ENCODE measurements at regions not wholly inside any gene's neighbourhood (a gene's known extent, or its start where the extent isn't known, plus 50 kb on each side); places are given as distances from the start of the nearest gene placed in this dataset.

- intact Hi-C loops (cut with micrococcal nuclease): no loop called here
- Histone ChIP-seq H4K20me1 (ENCODE audit: insufficient read depth) (no peaks in the 10 kb centered on the region), H3K9ac (ENCODE audit: low read length) (no peak overlapping the region), H3K27me3 (ENCODE audit: insufficient read depth, low read length) (peaks cover 12% of the 10 kb centered on the region), H3K4me1 (ENCODE audit: control insufficient read depth in 1 of 2, insufficient read depth in 2 of 2, low read length in 2 of 2) (no peaks in the 10 kb centered on the region), H3K27ac (ENCODE audit: low read depth, low read length) (no peak overlapping the region), H2AFZ (ENCODE audit: low read depth, low read length, poor library complexity, severe bottlenecking) (no peak overlapping the region), H3K9me3 (ENCODE audit: control insufficient read depth in 1 of 2, insufficient read depth in 1 of 2, low read depth in 1 of 2, low read length in 2 of 2) (no peaks in the 10 kb centered on the region), H3K4me3 (replicated peaks in 1 of 2; ENCODE audit: low read depth in 1 of 2, low read length in 2 of 2) (no peak overlapping the region), H3K79me2 (ENCODE audit: insufficient read depth, low read length) (no peaks in the 10 kb centered on the region), H3K9me2 (ENCODE audit: insufficient read depth) (no peaks in the 10 kb centered on the region), H3K4me2 (ENCODE audit: low read length) (no peak overlapping the region), H3K36me3 (ENCODE audit: control insufficient read depth in 1 of 2, insufficient read depth in 2 of 2, low read length in 2 of 2) (no peaks in the 10 kb centered on the region)
- BruUV-seq (replicated peaks): no TSS peak
- ChIA-PET RAD21 (ENCODE audit: low non-redundant PET in 1 of 2, low total read pairs in 2 of 2, uncharacterized antibody in 2 of 2, unreplicated experiment in 2 of 2) (no interaction called here), CTCF (interaction anchor here (1.3 kb wide), 1 partner anchor 23 kb away, joined by 3 read pairs; no protein-coding TSS in a partner anchor), POLR2A (no interaction called here)
- no peak for ATAC-seq
- no peak for DNase-seq (ENCODE audit: low read depth, low spot score)
- TF ChIP-seq SIN3A (IDR thresholded peaks at IDR 0.05; ENCODE audit: low read depth) (no peak), ZBTB33 (IDR thresholded peaks at IDR 0.05; ENCODE audit: extremely low read depth, insufficient replicate concordance, low read length) (no peak), ELF1 (IDR thresholded peaks at IDR 0.05; ENCODE audit: borderline replicate concordance, low read depth) (no peak), FOSL1 (IDR thresholded peaks at IDR 0.05; ENCODE audit: low read depth) (no peak), MAX (IDR thresholded peaks at IDR 0.05) (no peak)
Observed at GRCh38 chr17:74130841-74131240, 72.6 kb upstream of the RPL38 start.

GRCh38 chr17:74132354-74132753 is 71.1 kb upstream of the RPL38 start:
- ChIA-PET RAD21 (ENCODE audit: low non-redundant PET in 1 of 2, low total read pairs in 2 of 2, uncharacterized antibody in 2 of 2, unreplicated experiment in 2 of 2) (no interaction called here), POLR2A (no interaction called here), CTCF (no interaction called here)
- no peaks in the 10 kb centered on the region for H3K9me2 ChIP-seq (ENCODE audit: insufficient read depth)
- H3K36me3 ChIP-seq (ENCODE audit: control insufficient read depth in 1 of 2, insufficient read depth in 2 of 2, low read length in 2 of 2): no peaks in the 10 kb centered on the region
- no peaks in the 10 kb centered on the region for H3K79me2 ChIP-seq (ENCODE audit: insufficient read depth, low read length)
- DNase-seq (ENCODE audit: low read depth, low spot score) (no peak), ATAC-seq (no peak)
- no peaks in the 10 kb centered on the region for H3K9me3 ChIP-seq (ENCODE audit: control insufficient read depth in 1 of 2, insufficient read depth in 1 of 2, low read depth in 1 of 2, low read length in 2 of 2)
- no peak overlapping the region for H3K27ac ChIP-seq (ENCODE audit: low read depth, low read length)
- no peaks in the 10 kb centered on the region for H4K20me1 ChIP-seq (ENCODE audit: insufficient read depth)
- H3K27me3 ChIP-seq (ENCODE audit: insufficient read depth, low read length): peaks cover 27% of the 10 kb centered on the region
- no TSS peak for BruUV-seq (replicated peaks)
- H3K4me1 ChIP-seq (ENCODE audit: control insufficient read depth in 1 of 2, insufficient read depth in 2 of 2, low read length in 2 of 2): no peaks in the 10 kb centered on the region
- TF ChIP-seq TCF7L2 (IDR thresholded peaks at IDR 0.05; ENCODE audit: borderline replicate concordance, extremely low read depth, insufficient read depth, insufficient read length) (no peak), CBX3 (IDR thresholded peaks at IDR 0.05; ENCODE audit: low read depth) (no peak), POLR2AphosphoS5 (IDR thresholded peaks at IDR 0.05; ENCODE audit: low read depth, low read length) (no peak), CTCF (IDR thresholded peaks at IDR 0.05 in 2 of 3, conservative IDR thresholded peaks at IDR 0.05 in 1 of 3; ENCODE audit: borderline replicate concordance in 1 of 3, insufficient read depth in 1 of 3, low read depth in 2 of 3, low read length in 2 of 3) (no peak), YY1 (IDR thresholded peaks at IDR 0.05; ENCODE audit: extremely low read depth, insufficient replicate concordance, low read depth, low read length) (no peak), MAX (IDR thresholded peaks at IDR 0.05) (no peak), RAD21 (IDR thresholded peaks at IDR 0.05; ENCODE audit: low read depth) (no peak), ATF3 (IDR thresholded peaks at IDR 0.05) (no peak)
- no peak overlapping the region for H3K4me2 ChIP-seq (ENCODE audit: low read length)
- no peak overlapping the region for H3K9ac ChIP-seq (ENCODE audit: low read length)
- H3K4me3 ChIP-seq (replicated peaks in 1 of 2; ENCODE audit: low read depth in 1 of 2, low read length in 2 of 2): no peak overlapping the region
- intact Hi-C loops (cut with micrococcal nuclease): no loop called here
- no peak overlapping the region for H2AFZ ChIP-seq (ENCODE audit: low read depth, low read length, poor library complexity, severe bottlenecking)

Measured in HCT116 (cell line).